WTC11 (cell line): ENCODE measurements at regions not wholly inside any gene's neighbourhood (a gene's known extent, or its start where the extent isn't known, plus 50 kb on each side); places are given as distances from the start of the nearest gene placed in this dataset.

Source experiments
- ATAC-seq: fragments of 200-7000 bp; cut with Tn5 transposase; 2 replicates; pipeline ENCODE4 v1.10.0; 2021; ENCODE audit warnings: mild to moderate bottlenecking, moderate library complexity
- CTCF ChIA-PET: fragments of 300-600 bp; sonication (Branson Sonifier 250); formaldehyde crosslinking; loops from one replicate; lab custom pipeline; 2021; ENCODE audit warnings: antibody characterized with exemption; lab: Charles Lee
- POLR2A ChIA-PET: fragments of 350-600 bp; sonication (Branson Sonifier 250); formaldehyde crosslinking; loops from one replicate; lab custom pipeline; 2021; ENCODE audit warnings: antibody characterized with exemption; lab: Charles Lee
- DNase-seq: peaks from one replicate; pipeline ENCODE4 v3.0.0; 2021; ENCODE audit warnings: low spot score
- H3K27ac Mint-ChIP-seq: 2 replicates; pipeline ENCODE4 v1.8.0; 2021; ENCODE audit warnings: mixed read lengths
- H3K27me3 Mint-ChIP-seq: 2 replicates; pipeline ENCODE4 v1.8.0; 2021; ENCODE audit warnings: low read depth, mild to moderate bottlenecking, moderate library complexity, mixed read lengths
- H3K36me3 Mint-ChIP-seq: 2 replicates; pipeline ENCODE4 v1.8.0; 2021; ENCODE audit warnings: mixed read lengths
- H3K4me1 Mint-ChIP-seq: 2 replicates; pipeline ENCODE4 v1.8.0; 2022; ENCODE audit warnings: mixed read lengths
- H3K4me3 Mint-ChIP-seq: 2 replicates; pipeline ENCODE4 v1.8.0; 2021; ENCODE audit warnings: mild to moderate bottlenecking, moderate library complexity, mixed read lengths
- H3K9me3 Mint-ChIP-seq: 2 replicates; pipeline ENCODE4 v1.8.0; 2021; ENCODE audit warnings: mixed read lengths
- AR ChIP-seq: fragments of 250-450 bp; sonication (Bioruptor Pico); IDR thresholded peaks from 2 replicates; pipeline ENCODE4 v1.9.0; 2021; ENCODE audit warnings: mild to moderate bottlenecking
- ARID4B ChIP-seq: sonication (generic); formaldehyde crosslinking; IDR thresholded peaks from 2 replicates; pipeline ENCODE4 v1.8.0; 2023; ENCODE audit warnings: missing genetic modification reagents, mild to moderate bottlenecking, borderline replicate concordance
- CDX4 ChIP-seq: fragments of 250-450 bp; sonication (Bioruptor Pico); IDR thresholded peaks from 2 replicates; pipeline ENCODE4 v1.9.0; 2021; ENCODE audit warnings: moderate library complexity, mild to moderate bottlenecking, inconsistent platforms, borderline replicate concordance
- E2F1 ChIP-seq: sonication (generic); formaldehyde crosslinking; IDR thresholded peaks from 2 replicates; pipeline ENCODE4 v1.8.0; 2022; ENCODE audit warnings: mild to moderate bottlenecking, missing genetic modification reagents
- ETV6 ChIP-seq: sonication (generic); formaldehyde crosslinking; IDR thresholded peaks from 2 replicates; pipeline ENCODE4 v1.8.1; 2022; ENCODE audit warnings: mild to moderate bottlenecking, missing genetic modification reagents
- FOXP1 ChIP-seq: sonication (generic); formaldehyde crosslinking; IDR thresholded peaks from 2 replicates; pipeline ENCODE4 v1.8.0; 2022; ENCODE audit warnings: missing genetic modification reagents, mild to moderate bottlenecking, moderate library complexity, borderline replicate concordance
- IRF2 ChIP-seq: sonication (generic); formaldehyde crosslinking; IDR thresholded peaks from 2 replicates; pipeline ENCODE4 v1.8.0; 2022; ENCODE audit warnings: low read depth, missing genetic modification reagents, borderline replicate concordance
- PRDM15 ChIP-seq: sonication (generic); formaldehyde crosslinking; IDR thresholded peaks from 2 replicates; pipeline ENCODE4 v1.8.0; 2022; ENCODE audit warnings: missing genetic modification reagents
- TEAD1 ChIP-seq: sonication (generic); formaldehyde crosslinking; IDR thresholded peaks from 2 replicates; pipeline ENCODE4 v1.8.0; 2022; ENCODE audit warnings: mild to moderate bottlenecking, missing genetic modification reagents
- TP53 ChIP-seq: sonication (generic); formaldehyde crosslinking; IDR thresholded peaks from 2 replicates; pipeline ENCODE4 v1.8.1; 2023; ENCODE audit warnings: mild to moderate bottlenecking, missing genetic modification reagents
- USF1 ChIP-seq: sonication (generic); formaldehyde crosslinking; IDR thresholded peaks from 2 replicates; pipeline ENCODE4 v1.8.0; 2022; ENCODE audit warnings: mild to moderate bottlenecking, missing genetic modification reagents
- ZNF416 ChIP-seq: fragments of 250-450 bp; sonication (Bioruptor Pico); IDR thresholded peaks from 2 replicates; pipeline ENCODE4 v1.9.0; 2021; ENCODE audit warnings: mild to moderate bottlenecking, inconsistent platforms
- ZNF425 ChIP-seq: fragments of 250-450 bp; sonication (Bioruptor Pico); conservative IDR thresholded peaks from 2 replicates; pipeline ENCODE4 v1.9.0; 2021; ENCODE audit warnings: mild to moderate bottlenecking

- no peak for TF ChIP-seq E2F1 (CRISPR knock-in tag)
Measured at GRCh38 chr21:38596264-38597042, 98.2 kb upstream of the ERG start (continued).

- ATAC-seq (no peak), DNase-seq (no peak)
- Mint-ChIP-seq H3K27me3 (peaks cover 3% of the 10 kb centered on the region; the same call in 1 of the 2 replicates), H3K36me3 (0 out of 2 replicates have a peak, but pooled peaks cover 5% of the 10 kb centered on the region), H3K9me3 (peaks cover 9% of the 10 kb centered on the region), H3K4me1 (peaks cover 35% of the 10 kb centered on the region), H3K4me3 (no peak overlapping the region), H3K27ac (no peak overlapping the region)
- ChIA-PET CTCF (no interaction called here), POLR2A (interaction anchor here (0.5 kb wide), 1 partner anchor 157 kb away, joined by 7 read pairs; no protein-coding TSS in a partner anchor)
- TF ChIP-seq CDX4 (CRISPR knock-in tag) (no peak), TEAD1 (CRISPR knock-in tag) (no peak), IRF2 (CRISPR knock-in tag) (no peak), AR (CRISPR knock-in tag) (no peak), ARID4B (CRISPR knock-in tag) (no peak), TP53 (no peak), PRDM15 (CRISPR knock-in tag) (no peak), ETV6 (CRISPR knock-in tag) (no peak), ZNF416 (CRISPR knock-in tag) (no peak), USF1 (CRISPR knock-in tag) (no peak), FOXP1 (CRISPR knock-in tag) (no peak), ZNF425 (no peak)
Measured at GRCh38 chr21:38597421-38597820, 99.1 kb upstream of the ERG start.
